ENCODE measurements at regions not wholly inside any gene's neighbourhood (a gene's known extent, or its start where the extent isn't known, plus 50 kb on each side); places are given as distances from the start of the nearest gene placed in this dataset.
"Not testable (repeated sequence)": the region's sequence is repeated elsewhere in the genome, so short reads cannot be mapped to it uniquely, and the experiment has no call there.

DNA sequence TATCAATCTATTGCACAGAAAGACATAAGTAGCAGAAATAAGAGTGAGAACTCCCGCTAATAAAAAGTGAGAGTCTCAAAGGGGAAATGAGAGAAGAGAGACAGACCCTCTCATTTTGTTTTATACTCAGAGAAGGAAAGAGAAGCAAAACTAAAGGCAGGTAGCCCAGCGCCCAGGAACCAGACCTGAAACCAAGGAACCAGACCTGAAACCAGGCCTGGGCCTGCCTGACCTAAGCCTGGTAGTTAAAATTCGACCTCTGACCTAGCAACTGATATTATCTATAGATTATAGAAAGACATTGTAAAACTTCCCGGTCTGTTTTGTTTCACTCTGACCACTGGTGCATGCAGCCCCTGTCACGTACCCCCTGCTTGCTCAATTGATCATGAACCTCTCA lies 134.5 kb upstream of the SEMA6A start:
- Histone ChIP-seq H3K9me3 (ENCODE audit: control insufficient read depth in 2 of 2, insufficient read depth in 1 of 2, low read depth in 1 of 2, low read length in 1 of 2) (no peaks in the 10 kb centered on the region), H3K27me3 (ENCODE audit: control insufficient read depth in 3 of 3, insufficient read depth in 3 of 3, low read length in 3 of 3) (no peaks in the 10 kb centered on the region), H3K27ac (ENCODE audit: low read depth in 1 of 3, low read length in 2 of 3) (no peak overlapping the region), H3K36me3 (ENCODE audit: control insufficient read depth in 3 of 3, insufficient read depth in 2 of 3, low read depth in 1 of 3, low read length in 3 of 3) (no peaks in the 10 kb centered on the region), H3K4me3 (ENCODE audit: low read depth in 1 of 3, low read length in 3 of 3) (no peak overlapping the region), H3K4me1 (ENCODE audit: control insufficient read depth in 3 of 3, insufficient read depth in 2 of 3, low read depth in 1 of 3, low read length in 2 of 3) (no peaks in the 10 kb centered on the region)
- FAIRE-seq: no peak
- WGBS, 3 donors: 71 to 77% (median 76%) methylated on average over 5 of the region's 5 CpGs
- DNase-seq: no peak

DNA sequence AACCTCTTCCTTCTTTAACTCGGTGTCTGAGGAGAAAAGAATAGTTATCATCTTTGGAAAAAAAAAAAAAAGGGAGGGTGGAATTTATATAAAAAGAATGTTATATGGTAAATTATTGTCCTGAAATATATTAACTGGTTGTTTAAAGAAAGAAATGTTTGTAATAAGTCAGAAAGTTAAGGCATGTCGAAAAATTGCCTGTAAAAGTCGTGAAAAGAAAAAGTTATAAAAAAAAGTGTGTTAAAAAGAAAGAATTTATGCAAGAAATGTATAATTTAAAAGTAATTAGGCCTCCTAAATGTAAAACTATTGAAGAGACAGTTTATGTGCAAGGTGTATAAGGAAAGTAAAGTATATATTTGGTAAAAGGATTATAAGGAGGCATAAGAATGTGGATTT lies 130.5 kb upstream of the SEMA6A start:
- not testable (repeated sequence) for H3K4me1 ChIP-seq (ENCODE audit: control insufficient read depth in 3 of 3, insufficient read depth in 2 of 3, low read depth in 1 of 3, low read length in 2 of 3); H3K36me3 ChIP-seq (ENCODE audit: control insufficient read depth in 3 of 3, insufficient read depth in 2 of 3, low read depth in 1 of 3, low read length in 3 of 3); H3K27ac ChIP-seq (ENCODE audit: low read depth in 1 of 3, low read length in 2 of 3); DNase-seq; FAIRE-seq; H3K4me3 ChIP-seq (ENCODE audit: low read depth in 1 of 3, low read length in 3 of 3); H3K27me3 ChIP-seq (ENCODE audit: control insufficient read depth in 3 of 3, insufficient read depth in 3 of 3, low read length in 3 of 3); H3K9me3 ChIP-seq (ENCODE audit: control insufficient read depth in 2 of 2, insufficient read depth in 1 of 2, low read depth in 1 of 2, low read length in 1 of 2)
- WGBS, 3 donors: 89 to 92% (median 91%) methylated on average over 3 of the region's 3 CpGs

DNA sequence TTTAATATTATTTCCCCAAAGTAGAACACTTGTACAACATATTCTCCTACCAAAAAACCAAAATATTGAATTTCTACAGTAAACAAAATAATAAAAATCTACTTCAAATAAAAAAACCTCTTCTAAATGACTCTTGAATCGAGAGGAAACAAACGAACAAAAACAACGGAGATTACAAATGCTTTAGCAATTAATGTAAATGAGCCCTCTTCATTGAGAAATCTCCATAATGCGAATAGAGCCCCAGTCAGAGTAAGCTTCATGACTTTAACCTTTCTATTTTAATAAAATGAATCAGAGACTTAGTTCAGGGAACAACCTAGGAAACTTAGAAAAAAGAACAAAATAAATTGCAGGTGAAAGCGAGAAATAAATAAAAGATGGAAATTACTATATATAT lies 129.3 kb upstream of the SEMA6A start:
- H3K4me3 ChIP-seq (ENCODE audit: low read depth in 1 of 3, low read length in 3 of 3): no peak overlapping the region
- WGBS, 3 donors: 88 to 95% (median 88%) methylated on average over 5 of the region's 5 CpGs
- DNase-seq (no peak), FAIRE-seq (no peak)
- H3K36me3 ChIP-seq (ENCODE audit: control insufficient read depth in 3 of 3, insufficient read depth in 2 of 3, low read depth in 1 of 3, low read length in 3 of 3): no peaks in the 10 kb centered on the region
- no peaks in the 10 kb centered on the region for H3K27me3 ChIP-seq (ENCODE audit: control insufficient read depth in 3 of 3, insufficient read depth in 3 of 3, low read length in 3 of 3)
- H3K4me1 ChIP-seq (ENCODE audit: control insufficient read depth in 3 of 3, insufficient read depth in 2 of 3, low read depth in 1 of 3, low read length in 2 of 3): no peaks in the 10 kb centered on the region
- H3K9me3 ChIP-seq (ENCODE audit: control insufficient read depth in 2 of 2, insufficient read depth in 1 of 2, low read depth in 1 of 2, low read length in 1 of 2): no peaks in the 10 kb centered on the region
- H3K27ac ChIP-seq (ENCODE audit: low read depth in 1 of 3, low read length in 2 of 3): no peak overlapping the region

DNA sequence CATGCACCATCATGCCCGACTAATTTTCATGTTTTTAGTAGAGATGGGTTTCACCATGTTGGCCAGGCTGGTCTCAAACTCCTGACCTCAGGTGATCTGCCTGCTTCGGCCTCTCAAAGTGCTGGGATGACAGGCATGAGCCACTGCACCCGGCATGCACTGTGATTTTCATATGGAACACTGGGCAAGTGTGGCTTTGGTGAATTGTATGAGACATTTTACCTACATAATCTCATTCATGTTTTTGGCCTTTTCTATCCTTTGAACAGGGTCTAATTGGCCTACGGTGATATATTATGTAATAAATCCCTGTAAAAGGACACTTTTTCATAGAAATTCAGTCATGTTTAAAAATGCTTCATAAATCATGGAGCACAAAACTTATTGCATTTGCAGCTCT lies 128.7 kb upstream of the SEMA6A start:
- FAIRE-seq (no peak), DNase-seq (no peak)
- no peaks in the 10 kb centered on the region for H3K27me3 ChIP-seq (ENCODE audit: control insufficient read depth in 3 of 3, insufficient read depth in 3 of 3, low read length in 3 of 3)
- no peak overlapping the region for H3K4me3 ChIP-seq (ENCODE audit: low read depth in 1 of 3, low read length in 3 of 3)
- no peaks in the 10 kb centered on the region for H3K9me3 ChIP-seq (ENCODE audit: control insufficient read depth in 2 of 2, insufficient read depth in 1 of 2, low read depth in 1 of 2, low read length in 1 of 2)
- 88 to 92% (median 91%) methylated on average over 4 of the region's 4 CpGs for WGBS, 3 donors
- H3K36me3 ChIP-seq (ENCODE audit: control insufficient read depth in 3 of 3, insufficient read depth in 2 of 3, low read depth in 1 of 3, low read length in 3 of 3): no peaks in the 10 kb centered on the region
- H3K27ac ChIP-seq (ENCODE audit: low read depth in 1 of 3, low read length in 2 of 3): no peak overlapping the region
- H3K4me1 ChIP-seq (ENCODE audit: control insufficient read depth in 3 of 3, insufficient read depth in 2 of 3, low read depth in 1 of 3, low read length in 2 of 3): no peaks in the 10 kb centered on the region

DNA sequence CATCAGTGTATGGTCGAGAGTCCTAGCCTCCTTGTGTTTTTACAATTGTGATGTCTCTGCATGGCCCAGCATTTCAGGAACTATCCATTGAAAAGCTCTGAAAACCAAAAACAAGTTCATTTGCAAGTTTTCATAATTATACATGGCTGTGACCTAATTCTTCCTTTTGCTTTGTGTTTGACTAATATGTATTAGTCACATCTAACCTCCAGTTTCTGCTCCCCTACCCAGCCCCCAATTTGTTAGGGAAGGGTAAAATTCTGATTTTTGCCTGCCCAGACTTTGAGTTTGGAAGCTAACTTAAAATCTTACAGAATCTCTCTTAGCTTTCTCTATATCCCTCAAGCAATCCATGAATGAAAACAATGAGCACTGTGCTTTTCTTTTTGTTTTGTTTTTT lies 128.2 kb upstream of the SEMA6A start:
- no peak overlapping the region for H3K4me3 ChIP-seq (ENCODE audit: low read depth in 1 of 3, low read length in 3 of 3)
- no peak for DNase-seq
- no peak overlapping the region for H3K27ac ChIP-seq (ENCODE audit: low read depth in 1 of 3, low read length in 2 of 3)
- no peaks in the 10 kb centered on the region for H3K27me3 ChIP-seq (ENCODE audit: control insufficient read depth in 3 of 3, insufficient read depth in 3 of 3, low read length in 3 of 3)
- no peaks in the 10 kb centered on the region for H3K9me3 ChIP-seq (ENCODE audit: control insufficient read depth in 2 of 2, insufficient read depth in 1 of 2, low read depth in 1 of 2, low read length in 1 of 2)
- H3K36me3 ChIP-seq (ENCODE audit: control insufficient read depth in 3 of 3, insufficient read depth in 2 of 3, low read depth in 1 of 3, low read length in 3 of 3): no peaks in the 10 kb centered on the region
- WGBS, 3 donors: 71 to 84% (median 77%) methylated on average over 1 of the region's 1 CpG
- H3K4me1 ChIP-seq (ENCODE audit: control insufficient read depth in 3 of 3, insufficient read depth in 2 of 3, low read depth in 1 of 3, low read length in 2 of 3): no peaks in the 10 kb centered on the region
- FAIRE-seq: no peak

DNA sequence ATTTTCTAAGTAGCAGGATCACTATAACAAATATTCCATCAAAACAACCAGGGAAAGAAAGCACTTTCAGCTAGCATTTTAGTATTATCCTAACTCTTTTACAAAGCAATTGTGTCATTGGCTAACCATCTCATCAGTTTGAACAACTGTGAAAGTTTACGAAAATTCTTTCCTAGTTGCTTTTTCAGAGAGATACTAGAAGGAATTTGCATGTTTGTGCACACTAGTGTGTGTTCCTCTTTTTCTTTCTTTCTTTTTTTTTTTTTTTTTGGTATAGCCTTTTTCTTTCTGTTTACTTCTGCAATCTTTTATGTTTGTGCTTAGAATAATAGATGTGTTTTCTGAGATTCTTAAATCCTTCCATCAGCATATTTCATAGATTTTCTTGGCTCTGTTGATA lies 124.7 kb upstream of the SEMA6A start:
- Histone ChIP-seq H3K27ac (ENCODE audit: low read depth in 1 of 3, low read length in 2 of 3) (no peak overlapping the region), H3K4me3 (ENCODE audit: low read depth in 1 of 3, low read length in 3 of 3) (no peak overlapping the region), H3K4me1 (ENCODE audit: control insufficient read depth in 3 of 3, insufficient read depth in 2 of 3, low read depth in 1 of 3, low read length in 2 of 3) (no peaks in the 10 kb centered on the region), H3K27me3 (ENCODE audit: control insufficient read depth in 3 of 3, insufficient read depth in 3 of 3, low read length in 3 of 3) (no peaks in the 10 kb centered on the region), H3K36me3 (ENCODE audit: control insufficient read depth in 3 of 3, insufficient read depth in 2 of 3, low read depth in 1 of 3, low read length in 3 of 3) (no peaks in the 10 kb centered on the region), H3K9me3 (ENCODE audit: control insufficient read depth in 2 of 2, insufficient read depth in 1 of 2, low read depth in 1 of 2, low read length in 1 of 2) (no peaks in the 10 kb centered on the region)
- 61 to 80% (median 77%) methylated on average over 1 of the region's 1 CpG for WGBS, 3 donors
- DNase-seq: no peak
- no peak for FAIRE-seq

DNA sequence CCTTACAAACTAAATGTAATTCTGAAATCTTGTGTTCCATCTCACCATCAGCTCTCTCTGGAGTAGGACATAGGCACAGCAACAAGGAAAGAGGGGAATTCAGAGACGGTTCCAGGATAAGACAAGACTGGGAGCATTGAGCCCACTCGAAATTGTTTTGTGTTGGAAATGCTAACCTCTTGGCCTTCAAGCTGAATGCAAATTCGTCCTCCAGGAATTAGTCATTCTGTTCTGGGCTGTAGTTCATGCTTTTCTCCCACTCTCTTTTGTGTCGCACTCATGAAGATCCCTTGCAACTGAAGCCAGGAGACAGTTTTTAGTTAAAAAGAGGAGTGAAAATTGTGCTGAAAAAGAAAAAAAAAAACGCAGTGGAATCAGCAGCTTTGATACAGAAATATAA lies 121.7 kb upstream of the SEMA6A start:
- no peaks in the 10 kb centered on the region for H3K27me3 ChIP-seq (ENCODE audit: control insufficient read depth in 3 of 3, insufficient read depth in 3 of 3, low read length in 3 of 3)
- no peaks in the 10 kb centered on the region for H3K4me1 ChIP-seq (ENCODE audit: control insufficient read depth in 3 of 3, insufficient read depth in 2 of 3, low read depth in 1 of 3, low read length in 2 of 3)
- WGBS, 3 donors: 43 to 57% (median 48%) methylated on average over 5 of the region's 5 CpGs
- no peak for DNase-seq
- H3K9me3 ChIP-seq (ENCODE audit: control insufficient read depth in 2 of 2, insufficient read depth in 1 of 2, low read depth in 1 of 2, low read length in 1 of 2): no peaks in the 10 kb centered on the region
- no peak for FAIRE-seq
- no peaks in the 10 kb centered on the region for H3K36me3 ChIP-seq (ENCODE audit: control insufficient read depth in 3 of 3, insufficient read depth in 2 of 3, low read depth in 1 of 3, low read length in 3 of 3)
- H3K27ac ChIP-seq (ENCODE audit: low read depth in 1 of 3, low read length in 2 of 3): no peak overlapping the region
- H3K4me3 ChIP-seq (ENCODE audit: low read depth in 1 of 3, low read length in 3 of 3): no peak overlapping the region

DNA sequence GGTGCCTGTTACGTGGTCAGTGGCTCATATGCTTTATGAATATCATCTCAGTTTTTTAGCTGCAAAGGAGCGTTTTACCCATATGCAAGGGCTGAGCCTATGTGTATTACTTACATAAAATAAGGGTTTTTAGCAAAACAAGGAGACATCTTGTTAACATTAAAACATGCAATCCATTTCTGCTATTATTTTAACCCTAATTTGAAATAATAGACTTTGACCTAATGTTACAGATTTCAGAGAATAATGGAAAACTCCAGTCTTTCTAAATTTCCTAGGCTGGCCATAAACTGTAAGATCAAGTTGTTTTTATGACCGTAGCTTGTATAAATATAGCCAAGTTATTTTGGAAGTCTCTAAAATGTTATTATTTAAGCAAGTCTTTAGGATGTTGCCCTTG lies 121.1 kb upstream of the SEMA6A start:
- no peaks in the 10 kb centered on the region for H3K4me1 ChIP-seq (ENCODE audit: control insufficient read depth in 3 of 3, insufficient read depth in 2 of 3, low read depth in 1 of 3, low read length in 2 of 3)
- H3K27ac ChIP-seq (ENCODE audit: low read depth in 1 of 3, low read length in 2 of 3): no peak overlapping the region
- no peaks in the 10 kb centered on the region for H3K36me3 ChIP-seq (ENCODE audit: control insufficient read depth in 3 of 3, insufficient read depth in 2 of 3, low read depth in 1 of 3, low read length in 3 of 3)
- H3K4me3 ChIP-seq (ENCODE audit: low read depth in 1 of 3, low read length in 3 of 3): no peak overlapping the region
- no peak for DNase-seq
- 70 to 86% (median 76%) methylated on average over 3 of the region's 3 CpGs for WGBS, 3 donors
- no peak for FAIRE-seq
- no peaks in the 10 kb centered on the region for H3K9me3 ChIP-seq (ENCODE audit: control insufficient read depth in 2 of 2, insufficient read depth in 1 of 2, low read depth in 1 of 2, low read length in 1 of 2)
- H3K27me3 ChIP-seq (ENCODE audit: control insufficient read depth in 3 of 3, insufficient read depth in 3 of 3, low read length in 3 of 3): no peaks in the 10 kb centered on the region

DNA sequence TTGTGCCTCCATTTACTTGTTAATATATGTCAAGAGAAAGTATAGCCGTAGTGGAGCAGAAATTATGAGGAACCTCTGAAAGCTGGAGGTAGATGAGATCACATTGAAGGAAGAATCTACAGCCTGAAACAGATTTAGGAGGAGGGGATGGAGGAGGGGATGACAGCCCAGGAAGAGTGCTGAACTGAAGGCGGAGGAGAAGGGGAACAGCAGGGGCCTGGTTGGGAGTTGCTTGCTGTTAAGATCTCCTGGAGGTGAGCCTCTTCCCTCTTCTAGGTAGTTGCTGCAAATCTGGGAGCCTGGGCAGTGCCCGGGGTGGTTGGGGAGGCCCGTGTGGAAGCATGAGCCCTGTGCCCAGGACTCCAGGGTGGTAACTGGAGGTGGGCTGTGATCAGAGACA lies 111.8 kb upstream of the SEMA6A start:
- H3K36me3 ChIP-seq (ENCODE audit: control insufficient read depth in 3 of 3, insufficient read depth in 2 of 3, low read depth in 1 of 3, low read length in 3 of 3): no peaks in the 10 kb centered on the region
- no peaks in the 10 kb centered on the region for H3K27me3 ChIP-seq (ENCODE audit: control insufficient read depth in 3 of 3, insufficient read depth in 3 of 3, low read length in 3 of 3)
- FAIRE-seq (no peak), DNase-seq (no peak)
- H3K4me1 ChIP-seq (ENCODE audit: control insufficient read depth in 3 of 3, insufficient read depth in 2 of 3, low read depth in 1 of 3, low read length in 2 of 3): no peaks in the 10 kb centered on the region
- no peak overlapping the region for H3K4me3 ChIP-seq (ENCODE audit: low read depth in 1 of 3, low read length in 3 of 3)
- H3K27ac ChIP-seq (ENCODE audit: low read depth in 1 of 3, low read length in 2 of 3): no peak overlapping the region
- H3K9me3 ChIP-seq (ENCODE audit: control insufficient read depth in 2 of 2, insufficient read depth in 1 of 2, low read depth in 1 of 2, low read length in 1 of 2): no peaks in the 10 kb centered on the region
- WGBS, 3 donors: 83 to 96% (median 96%) methylated on average over 4 of the region's 4 CpGs
